Stimulated activated CD8-positive, alpha-beta memory T cell treated with anti-CD3 and anti-CD28 coated beads, Interleukin-2, amount 100 ng/mL, for 1 hour (primary cell): ENCODE measurements at regions not wholly inside any gene's neighbourhood (a gene's known extent, or its start where the extent isn't known, plus 50 kb on each side); places are given as distances from the start of the nearest gene placed in this dataset.
"Not testable (repeated sequence)": the region's sequence is repeated elsewhere in the genome, so short reads cannot be mapped to it uniquely, and the experiment has no call there.

Experiments
- DNase-seq, 2 donors: peaks; one replicate each; pipeline ENCODE4 v3.0.0-alpha.2; 2020; ENCODE audit warnings: low read depth in 2 of 2

DNA sequence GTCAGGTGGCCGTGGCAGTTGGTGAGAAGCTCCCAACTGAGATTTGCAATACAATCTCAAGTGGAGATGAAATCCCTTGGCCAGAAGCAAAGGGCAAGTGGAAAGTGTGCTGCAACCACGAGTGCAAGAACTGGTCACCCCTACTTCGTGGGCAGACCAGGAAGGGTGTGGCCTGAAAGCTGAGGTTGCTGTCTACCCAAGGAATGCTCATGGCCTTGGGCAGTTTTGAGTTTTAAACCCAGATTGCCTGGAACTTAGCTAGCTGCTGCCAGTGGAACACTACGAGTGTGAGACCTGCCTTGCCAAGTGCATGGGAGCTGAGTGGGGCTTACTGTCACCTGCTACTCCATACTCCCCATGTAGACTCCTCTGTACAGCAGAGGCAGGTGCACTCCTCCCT is 113.3 kb upstream of the FAT3 start:
- no peak for DNase-seq

DNA sequence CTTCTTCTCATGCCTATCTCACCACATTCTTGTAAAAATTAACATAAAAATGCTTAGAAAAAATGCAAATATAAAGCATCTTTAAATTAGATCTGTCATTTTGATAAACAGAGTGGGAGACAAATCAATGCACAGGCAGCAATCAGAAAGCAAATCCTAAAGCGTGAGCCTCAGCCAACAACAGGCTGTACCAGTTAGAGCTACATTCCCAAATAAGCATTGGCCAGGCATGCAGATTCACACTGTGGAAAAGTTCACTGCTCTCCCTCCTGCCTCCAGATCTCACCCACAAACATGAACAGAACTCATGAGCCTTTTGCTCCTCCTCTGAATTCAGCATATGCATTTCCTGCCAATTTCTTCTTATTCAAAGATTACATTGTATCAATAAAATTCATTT is 115.2 kb upstream of the FAT3 start:
- no peak for DNase-seq

DNA sequence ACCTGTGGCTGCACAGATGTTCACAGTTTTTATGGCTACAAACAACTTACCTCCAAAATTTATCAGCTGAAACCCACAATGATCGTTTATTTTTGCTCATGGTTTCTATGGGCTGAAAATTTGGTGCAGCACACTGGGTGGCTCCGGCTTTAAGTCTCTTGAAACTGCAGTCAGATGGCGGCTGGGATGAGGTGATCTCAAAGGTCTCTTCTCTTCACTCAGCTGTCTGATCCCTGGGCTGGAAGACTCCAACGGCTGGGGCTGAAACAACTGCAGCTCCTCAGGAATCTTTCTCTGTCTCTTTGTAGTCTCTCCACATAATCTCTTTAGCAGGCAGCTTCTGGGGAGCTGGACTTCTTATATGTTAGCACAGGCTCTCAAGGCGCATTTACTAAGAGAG is 117.3 kb upstream of the FAT3 start:
- DNase-seq: no peak

DNA sequence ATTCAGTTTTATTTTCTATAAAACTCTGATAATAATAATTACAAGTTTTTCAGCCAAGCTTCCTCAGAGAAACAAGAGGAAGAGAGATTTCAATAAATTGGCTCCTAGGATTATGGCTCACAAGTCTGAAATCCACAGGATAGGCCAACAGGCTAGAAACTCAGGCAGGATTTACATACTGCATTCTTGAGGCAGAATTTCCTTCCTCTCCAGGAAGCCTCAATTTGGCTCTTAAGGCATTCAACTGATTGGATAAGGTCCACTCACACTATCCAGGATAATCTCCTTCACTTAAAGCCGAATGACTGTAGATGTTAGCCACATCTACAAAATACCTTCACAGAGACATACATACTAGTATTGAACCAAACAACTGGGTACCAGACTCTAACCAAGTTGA is 120.3 kb upstream of the FAT3 start:
- no peak for DNase-seq

DNA sequence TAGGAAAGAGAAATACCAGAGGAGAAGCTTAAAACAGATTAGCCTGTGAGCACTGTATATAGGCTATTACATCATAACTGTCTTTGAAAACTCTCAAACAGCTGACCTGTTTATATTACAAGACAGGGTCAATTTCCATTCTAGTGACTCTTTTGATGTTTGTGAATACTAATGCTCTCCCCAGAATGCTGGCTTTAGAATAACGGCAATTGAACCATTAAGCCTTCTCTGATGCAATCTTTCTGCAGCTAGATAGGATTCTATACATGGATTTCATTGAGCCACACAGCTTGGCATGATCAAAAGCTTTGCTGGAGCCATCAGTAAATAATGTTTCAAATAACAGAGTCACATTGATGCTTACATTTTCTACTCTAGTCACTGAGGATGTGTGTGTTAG is 122.7 kb upstream of the FAT3 start:
- DNase-seq: no peak

DNA sequence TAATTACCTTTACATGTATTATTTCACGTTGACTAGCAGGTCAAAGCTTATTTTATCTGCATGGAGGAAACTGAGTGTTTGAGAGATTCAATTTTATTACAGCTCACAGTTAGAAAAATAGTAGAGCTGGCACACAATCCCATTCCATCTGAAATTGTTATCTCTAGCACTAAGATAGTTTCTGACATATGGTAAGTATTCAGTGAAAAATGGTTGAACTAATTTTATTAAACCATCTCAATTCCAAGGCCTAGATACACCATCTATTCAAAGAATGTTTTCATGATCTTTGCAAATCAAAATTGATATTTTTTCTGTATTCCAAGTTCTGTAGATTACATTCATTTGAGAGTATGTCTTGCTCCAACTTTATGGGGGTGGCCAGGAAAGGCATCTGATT is 125.4 kb upstream of the FAT3 start:
- DNase-seq: no peak

DNA sequence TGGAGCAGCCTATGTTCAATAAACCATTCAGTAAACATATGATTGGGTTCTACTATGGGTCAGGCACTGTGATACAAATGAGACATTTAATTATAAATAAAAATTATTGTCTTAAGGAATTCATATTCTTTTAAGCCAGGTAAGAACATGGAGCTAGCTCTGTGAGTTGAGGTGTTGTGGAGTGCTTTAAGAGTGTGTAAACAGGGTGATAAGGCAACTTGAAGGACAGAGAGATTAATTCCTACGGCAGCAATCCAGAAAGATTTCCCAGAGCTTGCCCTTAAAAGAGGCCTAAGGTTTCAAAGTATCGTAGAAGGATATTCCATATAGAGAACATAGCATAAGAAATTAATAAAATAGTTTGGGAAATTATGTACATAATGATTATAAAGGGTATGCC is 126.4 kb upstream of the FAT3 start:
- DNase-seq: no peak

DNA sequence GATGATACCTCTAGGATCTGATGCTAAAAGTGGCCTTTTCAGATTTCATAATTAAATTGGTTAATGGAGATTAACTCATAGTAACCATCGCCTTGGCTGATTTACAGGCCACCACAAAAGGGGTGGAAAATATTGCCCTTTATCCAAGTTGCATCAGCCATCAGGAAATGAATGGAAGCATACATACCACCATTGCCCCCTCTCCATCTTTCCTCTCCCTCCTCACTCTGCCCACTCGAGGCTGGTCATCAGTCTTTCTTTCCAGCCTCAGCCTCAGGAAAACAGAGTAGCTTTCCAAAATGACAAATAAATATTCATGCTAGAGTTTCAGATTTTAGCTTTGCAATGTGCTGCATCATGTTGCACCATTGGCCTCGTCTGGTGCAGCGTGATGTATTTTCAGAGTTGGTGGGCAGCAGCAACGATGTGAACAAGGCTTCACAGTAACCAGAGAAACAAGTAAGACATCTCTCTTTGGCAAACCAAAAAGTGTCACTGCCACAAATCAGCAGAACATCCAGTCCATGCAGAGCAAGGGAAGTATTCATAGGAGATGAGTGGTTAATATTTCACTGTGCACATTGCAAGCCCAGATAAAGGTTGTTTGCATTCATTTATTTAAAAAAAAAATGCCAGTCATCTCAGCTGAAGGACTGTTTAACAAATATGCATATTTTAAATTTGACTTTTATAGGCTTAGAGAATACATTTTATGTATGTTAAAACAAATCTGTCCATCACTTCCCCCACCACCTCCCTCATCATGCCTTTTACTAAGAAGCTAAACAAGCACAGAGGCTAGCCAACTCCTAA is 136.7 kb upstream of the FAT3 start:
- DNase-seq: no peak

DNA sequence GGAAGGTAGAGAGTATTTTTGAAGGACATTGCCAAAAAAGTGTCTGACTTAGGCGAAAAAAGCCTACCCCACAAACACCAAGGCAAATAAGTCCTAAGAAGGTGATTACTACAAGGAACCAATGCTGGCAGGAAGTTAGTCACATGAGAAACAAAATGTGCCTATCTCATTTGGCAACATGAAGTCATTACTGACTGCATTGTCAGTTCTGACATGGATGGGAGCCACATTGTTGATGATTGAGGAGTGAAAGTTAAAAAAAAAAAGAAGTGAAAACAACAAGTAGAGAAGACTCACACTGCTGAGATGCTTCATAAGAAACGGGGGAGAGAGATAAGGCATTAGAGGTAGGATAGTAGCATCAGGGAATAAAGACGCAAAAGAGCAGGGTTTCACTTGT is 141.5 kb upstream of the FAT3 start:
- no peak for DNase-seq

DNA sequence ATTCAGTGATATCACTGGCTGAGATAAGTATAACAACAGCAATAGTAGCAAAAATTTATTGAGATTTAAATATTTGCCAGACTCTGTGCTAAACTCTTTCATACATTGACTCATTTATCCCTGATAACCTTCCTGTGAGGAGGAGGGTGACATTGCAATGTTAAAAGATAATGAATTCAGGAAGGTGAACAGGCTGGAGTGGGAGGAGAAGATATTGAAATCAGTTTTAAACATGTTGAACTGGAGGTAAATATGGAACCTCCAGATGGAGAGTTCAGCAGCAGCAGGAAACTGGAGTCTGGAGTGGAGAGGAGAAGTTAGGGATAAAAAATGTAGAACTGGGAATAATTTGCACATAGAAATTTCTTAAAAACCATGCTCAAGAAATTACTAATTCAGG is 142.0 kb upstream of the FAT3 start:
- no peak for DNase-seq

DNA sequence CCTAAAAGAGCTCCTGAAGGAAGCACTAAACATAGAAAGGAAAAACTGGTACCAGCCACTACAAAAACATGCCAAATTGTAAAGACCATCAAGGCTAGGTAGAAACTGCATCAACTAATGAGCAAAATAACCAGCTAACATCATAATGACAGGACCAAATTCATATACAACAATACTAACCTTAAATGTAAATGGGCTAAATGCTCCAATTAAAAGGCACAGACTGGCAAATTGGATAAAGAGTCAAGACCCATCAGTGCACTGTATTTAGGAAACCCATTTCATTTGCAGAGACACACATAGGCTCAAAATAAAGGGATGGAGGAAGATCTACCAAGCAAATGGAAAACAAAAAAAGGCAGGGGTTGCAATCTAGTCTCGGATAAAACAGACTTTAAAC is 150.1 kb upstream of the FAT3 start:
- DNase-seq: not testable (repeated sequence)

DNA sequence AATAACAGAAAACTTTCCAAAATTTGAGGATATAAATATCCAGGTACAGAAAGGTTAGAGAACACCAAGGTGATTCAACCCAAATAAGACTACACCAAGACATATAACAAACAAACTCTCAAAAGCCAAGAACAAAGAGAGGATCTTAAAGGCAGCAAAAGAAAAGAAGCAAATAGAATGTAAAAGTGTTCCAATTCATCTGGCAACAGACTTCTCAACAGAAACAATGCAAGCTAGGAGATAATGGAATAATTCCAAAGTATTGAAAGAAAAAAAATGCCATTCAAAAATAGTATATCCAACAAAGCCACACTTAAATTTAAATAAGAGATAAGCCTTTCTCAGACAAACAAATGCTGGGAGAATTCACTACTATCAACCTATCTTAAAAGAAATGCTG is 153.0 kb upstream of the FAT3 start:
- no peak for DNase-seq

DNA sequence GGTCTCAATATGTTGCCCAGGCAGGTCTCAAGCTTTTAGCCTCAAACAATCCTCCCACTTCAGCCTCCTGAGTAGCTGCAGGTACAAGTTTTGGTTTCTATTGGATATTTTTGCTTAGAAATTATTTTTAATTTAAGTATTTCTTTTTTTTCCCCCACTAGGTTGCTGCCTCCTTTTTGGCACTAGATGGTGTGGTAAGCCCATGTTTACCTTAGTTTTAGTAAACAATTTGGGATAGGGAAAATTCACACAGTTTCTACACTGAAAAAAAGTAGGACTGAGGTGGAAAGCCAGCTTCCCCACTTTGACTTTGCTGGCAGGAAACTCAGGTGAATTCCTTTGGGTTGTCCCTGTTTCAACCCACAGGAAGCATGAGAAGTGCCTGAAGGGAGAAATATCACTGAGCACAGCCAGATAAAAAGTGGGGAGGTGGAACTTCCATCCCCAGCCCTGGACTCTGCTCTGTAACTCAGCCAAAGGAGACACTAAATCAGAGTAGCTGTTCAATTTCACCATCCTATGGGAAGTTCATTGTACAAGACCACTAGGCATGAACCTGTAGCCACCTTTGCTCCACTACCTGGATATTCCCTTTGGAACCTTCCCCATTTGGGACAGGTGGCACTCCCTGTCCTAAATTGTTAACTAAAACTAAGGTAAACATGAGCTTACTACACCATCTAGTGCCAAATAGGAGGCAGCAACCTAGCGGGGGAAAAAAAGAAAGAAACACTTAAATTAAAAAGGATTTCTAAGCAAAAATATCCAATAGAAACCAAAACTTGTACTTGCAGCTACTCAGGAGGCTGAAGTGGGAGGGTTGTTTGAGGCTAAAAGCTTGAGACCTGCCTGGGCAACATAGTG is 154.4 kb upstream of the FAT3 start:
- DNase-seq: no peak

DNA sequence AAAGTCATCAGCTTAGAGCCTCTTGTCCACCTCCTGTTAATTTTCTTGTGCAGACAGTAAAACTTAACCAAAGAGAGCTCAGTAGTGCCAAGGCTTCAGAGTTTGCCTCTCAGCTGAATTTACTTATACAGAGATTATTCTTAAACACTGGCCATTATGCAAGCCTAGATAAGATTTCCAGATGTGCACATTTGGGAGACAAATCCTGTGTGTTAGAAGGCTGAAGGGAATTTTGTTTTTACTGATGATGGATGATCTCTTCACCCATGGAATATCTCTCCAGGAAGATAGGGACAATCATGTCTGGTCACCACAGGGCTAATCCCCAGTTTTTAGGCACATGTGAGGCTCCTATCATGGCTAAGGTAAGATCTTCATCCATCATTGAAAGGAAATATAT is 157.6 kb upstream of the FAT3 start:
- DNase-seq: no peak

DNA sequence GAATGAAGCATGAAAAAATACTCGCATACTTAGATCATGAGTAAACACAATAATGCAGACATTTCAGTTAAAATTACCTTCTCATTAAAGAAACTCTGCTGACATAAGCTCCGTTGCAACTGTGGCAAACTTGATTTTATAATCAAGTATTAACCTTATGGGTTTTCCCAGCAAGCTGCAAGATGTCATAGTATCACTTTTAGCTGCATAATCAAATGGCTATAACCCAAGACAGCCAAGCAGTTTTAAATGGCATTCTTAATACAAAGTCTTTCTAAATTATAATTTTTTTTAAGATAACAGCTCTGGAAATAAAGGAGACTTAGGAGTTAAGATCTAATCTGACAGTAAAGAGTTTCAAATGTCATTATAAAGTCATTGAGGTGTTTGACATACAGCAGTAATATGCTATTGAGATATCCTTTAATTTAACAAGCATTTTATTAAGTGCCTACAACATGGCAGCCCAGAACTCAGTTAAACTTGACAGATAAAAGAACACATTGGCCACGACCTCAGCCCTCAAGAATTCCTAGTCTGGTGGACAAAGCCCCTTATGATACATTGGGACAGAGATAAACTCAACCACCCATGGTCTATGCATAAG is 163.1 kb upstream of the FAT3 start:
- DNase-seq: no peak

DNA sequence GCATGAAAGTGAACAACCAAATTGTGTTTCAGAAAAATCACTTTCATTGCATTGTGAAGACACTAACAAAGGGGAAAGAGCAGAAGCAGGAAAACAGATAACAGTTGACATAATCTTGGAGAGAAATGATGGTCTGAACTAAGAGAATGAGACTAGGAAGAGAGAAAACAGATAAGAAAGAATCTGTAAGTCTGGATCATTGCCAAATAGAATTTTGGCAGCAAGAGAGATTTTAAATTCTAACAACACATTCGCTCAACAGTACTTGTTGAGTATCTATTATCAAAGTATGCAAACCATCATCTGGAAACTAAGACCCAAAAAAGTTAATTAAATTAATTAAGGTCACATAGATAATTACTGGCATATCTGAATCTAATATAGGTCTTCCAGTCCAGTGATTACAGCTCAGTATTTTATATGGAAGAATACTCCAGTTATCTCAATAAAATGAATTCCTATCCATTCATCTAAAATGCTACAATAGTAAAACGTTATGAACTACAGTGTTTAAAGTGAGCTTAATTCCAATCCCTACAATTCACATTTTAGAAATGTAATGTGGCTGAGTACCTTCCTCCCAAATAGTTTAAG is 166.7 kb upstream of the FAT3 start:
- no peak for DNase-seq

DNA sequence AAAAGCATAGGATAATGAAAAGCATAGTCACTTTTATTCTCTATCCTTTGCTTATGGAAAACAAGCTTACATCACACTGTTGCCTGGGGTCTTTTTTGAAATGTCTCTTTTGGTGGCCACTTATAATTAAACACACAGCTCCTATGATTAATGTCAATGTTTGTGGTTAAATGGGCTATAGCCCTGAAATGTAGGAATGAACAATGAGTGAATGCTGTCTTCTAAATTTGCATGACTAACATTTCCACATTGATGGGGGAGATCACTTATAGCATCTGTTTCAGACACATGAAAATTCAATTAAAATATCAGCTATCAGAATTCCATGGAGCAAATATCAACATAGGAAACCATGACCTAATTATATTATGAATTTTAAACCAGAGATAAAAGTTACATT is 171.4 kb upstream of the FAT3 start:
- DNase-seq: no peak

DNA sequence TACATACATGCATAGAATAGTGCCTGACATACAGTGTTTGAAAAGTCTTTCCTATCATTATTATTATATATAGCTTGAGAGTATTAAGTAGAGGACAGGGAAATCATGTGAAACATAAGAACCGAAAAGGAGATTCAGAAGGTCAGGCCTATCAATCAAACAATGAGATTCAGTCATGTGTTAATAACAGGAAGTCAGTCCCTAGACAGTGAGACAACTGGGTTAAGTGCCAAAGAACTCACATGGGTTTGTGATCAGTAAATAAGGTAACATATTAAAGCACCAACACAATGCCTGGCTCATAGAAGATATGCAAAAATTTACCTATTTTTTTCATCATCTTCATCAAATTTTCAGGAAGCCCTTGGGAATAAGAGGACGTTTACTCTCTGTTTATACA is 174.3 kb upstream of the FAT3 start:
- no peak for DNase-seq

DNA sequence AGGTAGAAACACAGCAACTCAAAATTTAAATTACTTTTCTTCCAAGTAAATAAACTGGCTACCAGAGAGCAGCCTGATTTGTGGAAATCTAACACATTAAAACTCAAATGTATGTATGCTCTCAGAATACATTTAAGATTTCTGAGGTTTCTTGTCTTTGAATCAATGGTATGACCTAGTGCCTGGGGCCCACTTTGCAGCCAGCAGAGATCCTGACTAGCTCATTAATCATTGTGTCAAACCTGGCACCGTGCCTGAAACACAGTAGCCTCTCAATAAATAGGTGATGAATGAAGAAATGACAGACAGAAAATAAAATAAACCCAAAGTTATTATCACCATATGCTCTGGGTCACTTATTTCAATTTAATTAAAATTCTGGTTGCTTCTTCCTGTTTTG is 176.2 kb upstream of the FAT3 start:
- no peak for DNase-seq

DNA sequence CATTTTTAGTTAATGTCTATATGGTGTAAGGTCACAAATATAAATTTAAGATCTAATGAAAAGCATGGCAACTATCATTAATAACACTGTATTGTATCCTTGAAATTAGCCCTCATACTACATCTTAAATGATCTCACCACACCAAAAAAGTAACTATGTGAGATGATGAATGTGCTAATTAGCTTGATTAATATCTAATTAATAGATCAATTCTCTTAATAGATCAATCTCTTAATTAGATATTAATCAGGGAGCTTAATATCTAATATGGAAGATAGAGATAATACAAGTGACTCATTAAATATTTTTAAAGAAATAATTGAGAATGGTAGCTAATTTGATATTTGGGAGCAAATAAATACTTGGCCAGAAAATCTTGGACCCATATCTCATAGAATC is 178.5 kb upstream of the FAT3 start:
- DNase-seq: no peak

DNA sequence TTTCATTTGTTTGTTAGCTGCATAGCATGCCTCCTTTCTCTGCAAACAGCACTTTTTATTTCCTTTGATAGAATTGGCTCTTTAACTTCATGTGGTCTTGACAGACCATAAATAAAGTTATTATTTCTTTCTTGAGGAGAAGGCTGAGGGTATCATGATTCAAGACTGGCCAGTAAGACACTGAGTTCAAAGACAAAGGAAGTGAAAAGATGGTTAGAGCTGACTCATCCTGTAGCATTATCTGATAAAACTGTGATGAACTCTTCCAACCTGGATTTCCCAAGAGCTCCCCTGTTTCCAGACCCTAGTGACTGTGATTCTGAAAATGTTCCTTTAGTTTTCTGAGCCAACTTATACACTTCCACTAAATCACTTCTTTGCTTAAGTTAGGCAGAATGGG is 179.3 kb upstream of the FAT3 start:
- DNase-seq: no peak

DNA sequence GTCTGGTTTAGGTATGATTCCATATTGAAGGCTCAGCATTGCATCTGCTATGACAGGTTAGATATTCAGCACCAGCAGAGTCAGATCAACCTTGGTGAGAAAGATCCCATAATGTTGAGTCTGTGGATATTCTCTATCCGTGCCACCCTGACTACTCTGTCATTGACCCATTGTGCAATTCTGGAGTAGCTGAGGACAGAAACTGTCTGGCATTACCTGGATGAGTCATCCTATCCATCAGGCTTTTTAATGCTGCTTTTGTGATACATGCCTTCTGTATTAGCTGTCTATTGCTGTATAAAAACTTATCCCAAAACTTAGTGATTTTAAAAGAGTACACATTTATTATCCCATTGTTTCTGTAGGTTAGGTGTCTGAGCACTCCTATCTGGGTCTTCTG is 189.1 kb upstream of the FAT3 start:
- DNase-seq: no peak

DNA sequence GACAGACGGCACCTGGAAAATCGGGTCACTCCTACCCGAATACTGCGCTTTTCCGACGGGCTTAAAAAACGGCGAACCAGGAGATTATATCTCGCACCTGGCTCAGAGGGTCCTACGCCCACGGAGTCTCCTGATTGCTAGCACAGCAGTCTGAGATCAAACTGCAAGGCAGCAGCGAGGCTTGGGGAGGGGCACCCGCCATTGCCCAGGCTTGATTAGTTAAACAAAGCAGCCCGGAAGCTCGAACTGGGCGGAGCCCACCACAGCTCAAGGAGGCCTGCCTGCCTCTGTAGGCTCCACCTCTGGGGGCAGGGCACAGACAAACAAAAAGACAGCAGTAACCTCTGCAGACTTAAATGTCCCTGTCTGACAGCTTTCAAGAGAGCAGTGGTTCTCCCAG is 197.5 kb upstream of the FAT3 start:
- not testable (repeated sequence) for DNase-seq
